Neural crest cell (in vitro differentiated cells): ENCODE measurements at regions not wholly inside any gene's neighbourhood (a gene's known extent, or its start where the extent isn't known, plus 50 kb on each side); places are given as distances from the start of the nearest gene placed in this dataset.

Experiments
- DNase-seq: peaks from one replicate; pipeline ENCODE4 v3.0.0; 2021; ENCODE audit warnings: low read depth, mixed read lengths, low spot score
- H3K27ac Mint-ChIP-seq: one replicate; pipeline ENCODE4 v1.8.0; 2021; ENCODE audit warnings: mild to moderate bottlenecking, mixed read lengths; ENCODE audit not compliant: unreplicated experiment
- H3K27me3 Mint-ChIP-seq: 2 replicates; pipeline ENCODE4 v1.8.0; 2021; ENCODE audit warnings: low read depth, mild to moderate bottlenecking, mixed read lengths
- H3K36me3 Mint-ChIP-seq: 2 replicates; pipeline ENCODE4 v1.8.0; 2021; ENCODE audit warnings: low read depth, mild to moderate bottlenecking, mixed read lengths
- H3K4me1 Mint-ChIP-seq: 2 replicates; pipeline ENCODE4 v1.8.0; 2021; ENCODE audit warnings: mixed read lengths
- H3K4me3 Mint-ChIP-seq: one replicate; pipeline ENCODE4 v1.8.0; 2021; ENCODE audit warnings: mild to moderate bottlenecking, mixed read lengths
- H3K9me3 Mint-ChIP-seq: 2 replicates; pipeline ENCODE4 v1.8.0; 2021; ENCODE audit warnings: mixed read lengths
- CTCF ChIP-seq: fragments of 200-600 bp; sonication (generic); conservative IDR thresholded peaks from 2 replicates; pipeline ENCODE4 v1.5.0; 2021; ENCODE audit warnings: antibody characterized with exemption, mild to moderate bottlenecking

DNA sequence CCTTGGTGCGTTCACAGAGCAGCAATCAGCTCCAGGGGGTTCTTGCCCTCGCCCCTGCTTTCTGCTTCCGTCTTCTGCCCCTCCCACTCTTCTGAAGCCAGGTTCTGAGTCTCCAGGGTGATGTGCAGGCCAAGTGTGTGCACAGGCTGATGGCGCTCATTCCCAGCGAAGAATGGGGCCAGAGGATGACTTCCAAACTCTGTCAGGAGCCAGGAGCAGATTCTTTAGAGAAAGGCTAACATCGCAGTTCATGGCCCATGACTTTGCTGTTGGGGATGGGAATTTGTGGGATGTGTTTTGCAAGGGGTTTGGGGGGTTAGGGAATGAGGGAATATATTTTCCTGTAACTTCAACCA lies 56.1 kb upstream of the CCN6 start:
- Mint-ChIP-seq H3K27me3 (no peaks in the 10 kb centered on the region), H3K36me3 (no peaks in the 10 kb centered on the region), H3K4me3 (no peak overlapping the region), H3K9me3 (no peaks in the 10 kb centered on the region), H3K27ac (no peak overlapping the region), H3K4me1 (peaks cover 29% of the 10 kb centered on the region)
- no peak for TF ChIP-seq CTCF
- DNase-seq = no peak

DNA sequence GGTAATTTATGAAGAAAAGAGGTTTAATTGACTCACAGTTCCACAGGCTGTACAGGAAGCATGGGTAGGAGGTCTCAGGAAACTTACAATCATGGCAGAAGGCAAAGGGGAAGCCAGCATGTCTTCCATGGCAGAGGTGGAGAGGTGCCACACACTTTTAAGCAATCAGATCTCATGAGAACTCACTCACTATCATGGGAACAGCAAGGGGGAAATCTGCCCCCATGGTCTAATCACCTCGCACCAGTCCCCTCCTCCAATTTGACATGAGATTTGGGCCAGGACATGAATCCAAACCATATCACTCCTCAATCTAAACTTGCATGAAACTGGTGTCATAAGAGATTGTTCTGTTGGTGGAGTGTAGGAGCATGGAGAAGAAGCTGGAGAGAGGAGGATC lies 51.6 kb upstream of the CCN6 start:
- H3K9me3 Mint-ChIP-seq = no peaks in the 10 kb centered on the region
- no peak for DNase-seq
- peaks cover 12% of the 10 kb centered on the region for H3K4me1 Mint-ChIP-seq
- no peak overlapping the region for H3K27ac Mint-ChIP-seq
- TF ChIP-seq CTCF = no peak
- no peak overlapping the region for H3K4me3 Mint-ChIP-seq
- H3K27me3 Mint-ChIP-seq = no peaks in the 10 kb centered on the region
- no peaks in the 10 kb centered on the region for H3K36me3 Mint-ChIP-seq
